HK-2 (cell line): ENCODE measurements at regions not wholly inside any gene's neighbourhood (a gene's known extent, or its start where the extent isn't known, plus 50 kb on each side); places are given as distances from the start of the nearest gene placed in this dataset.
"Not testable (repeated sequence)": the region's sequence is repeated elsewhere in the genome, so short reads cannot be mapped to it uniquely, and the experiment has no call there.

Experiments used
- DNase-seq: peaks from one replicate; pipeline ENCODE4 v3.0.0-alpha.2; 2018; ENCODE audit not compliant: unreplicated experiment

GRCh38 chr21:19508844-19509243, 1105.3 kb upstream of the TMPRSS15 start:
- DNase-seq = no peak

- DNase-seq = no peak
Measured at GRCh38 chr21:19510057-19510456, 1106.5 kb upstream of the TMPRSS15 start.

- DNase-seq = no peak
Measured at GRCh38 chr21:19510653-19511052, 1107.1 kb upstream of the TMPRSS15 start.

GRCh38 chr21:19522381-19522780, 1118.8 kb upstream of the TMPRSS15 start:
- DNase-seq = no peak

GRCh38 chr21:19523061-19523460, 1119.5 kb upstream of the TMPRSS15 start:
- DNase-seq = no peak

GRCh38 chr21:19523746-19524145, 1120.2 kb upstream of the TMPRSS15 start:
- no peak for DNase-seq

GRCh38 chr21:19529031-19529430, 1125.4 kb upstream of the TMPRSS15 start:
- no peak for DNase-seq

- DNase-seq = no peak
Measured at GRCh38 chr21:19535356-19535755, 1131.8 kb upstream of the TMPRSS15 start.

GRCh38 chr21:19537116-19537515, 1133.5 kb upstream of the TMPRSS15 start:
- DNase-seq = no peak

- DNase-seq = no peak
Measured at GRCh38 chr21:19540287-19540686, 1136.7 kb upstream of the TMPRSS15 start.

- no peak for DNase-seq
Measured at GRCh38 chr21:19541602-19542001, 1138.0 kb upstream of the TMPRSS15 start.

GRCh38 chr21:19544493-19544892, 1140.9 kb upstream of the TMPRSS15 start:
- not testable (repeated sequence) for DNase-seq

GRCh38 chr21:19547951-19548840, 1144.6 kb upstream of the TMPRSS15 start:
- no peak for DNase-seq

- DNase-seq = no peak
Measured at GRCh38 chr21:19553919-19554615, 1150.5 kb upstream of the TMPRSS15 start.

- no peak for DNase-seq
Measured at GRCh38 chr21:19557046-19557445, 1153.5 kb upstream of the TMPRSS15 start.

- DNase-seq = no peak
Measured at GRCh38 chr21:19557488-19557887, 1153.9 kb upstream of the TMPRSS15 start.

- no peak for DNase-seq
Measured at GRCh38 chr21:19565587-19565986, 1162.0 kb upstream of the TMPRSS15 start.

- DNase-seq = no peak
Measured at GRCh38 chr21:19566975-19567374, 1163.4 kb upstream of the TMPRSS15 start.

GRCh38 chr21:19577381-19577780, 1173.8 kb upstream of the TMPRSS15 start:
- DNase-seq = no peak

- DNase-seq = no peak
Measured at GRCh38 chr21:19590044-19590443, 1186.5 kb upstream of the TMPRSS15 start.

- DNase-seq = no peak
Measured at GRCh38 chr21:19603011-19603593, 1199.5 kb upstream of the TMPRSS15 start.

- DNase-seq = no peak
Measured at GRCh38 chr21:19608101-19608621, 1204.6 kb upstream of the TMPRSS15 start.
